ACC112 (cell line): ENCODE measurements at regions not wholly inside any gene's neighbourhood (a gene's known extent, or its start where the extent isn't known, plus 50 kb on each side); places are given as distances from the start of the nearest gene placed in this dataset.

ENCODE experiments used
- H2AFZ ChIP-seq: fragments of 200-600 bp; sonication (generic); one replicate; pipeline ENCODE4 v1.6.0; 2017; ENCODE audit warnings: antibody characterized with exemption, low read length; ENCODE audit not compliant: unreplicated experiment
- H3K27ac ChIP-seq: fragments of 200-600 bp; sonication (generic); 2 replicates; pipeline ENCODE4 v1.5.1; 2014; ENCODE audit warnings: low read depth, mild to moderate bottlenecking, antibody characterized with exemption, low read length, moderate library complexity
- H3K27me3 ChIP-seq: fragments of 200-600 bp; sonication (generic); 2 replicates; pipeline ENCODE4 v1.6.1; 2014; ENCODE audit warnings: mild to moderate bottlenecking, antibody characterized with exemption, low read length, moderate library complexity, mixed read lengths; ENCODE audit not compliant: insufficient read depth
- H3K36me3 ChIP-seq: fragments of 200-600 bp; sonication (generic); 2 replicates; pipeline ENCODE4 v1.6.1; 2016; ENCODE audit warnings: mild to moderate bottlenecking, antibody characterized with exemption, low read length, moderate library complexity, mixed read lengths; ENCODE audit not compliant: insufficient read depth
- H3K4me1 ChIP-seq: fragments of 200-600 bp; sonication (generic); one replicate; pipeline ENCODE4 v1.6.1; 2016; ENCODE audit warnings: low read length, mixed read lengths; ENCODE audit not compliant: insufficient read depth, unreplicated experiment, control insufficient read depth
- H3K4me3 ChIP-seq: fragments of 200-600 bp; sonication (generic); 2 replicates; pipeline ENCODE4 v1.5.1; 2014; ENCODE audit warnings: mild to moderate bottlenecking, low read depth, low read length
- H3K79me2 ChIP-seq: fragments of 200-600 bp; sonication (generic); one replicate; pipeline ENCODE4 v1.6.0; 2016; ENCODE audit warnings: low read length; ENCODE audit not compliant: control insufficient read depth, unreplicated experiment, insufficient read depth

DNA sequence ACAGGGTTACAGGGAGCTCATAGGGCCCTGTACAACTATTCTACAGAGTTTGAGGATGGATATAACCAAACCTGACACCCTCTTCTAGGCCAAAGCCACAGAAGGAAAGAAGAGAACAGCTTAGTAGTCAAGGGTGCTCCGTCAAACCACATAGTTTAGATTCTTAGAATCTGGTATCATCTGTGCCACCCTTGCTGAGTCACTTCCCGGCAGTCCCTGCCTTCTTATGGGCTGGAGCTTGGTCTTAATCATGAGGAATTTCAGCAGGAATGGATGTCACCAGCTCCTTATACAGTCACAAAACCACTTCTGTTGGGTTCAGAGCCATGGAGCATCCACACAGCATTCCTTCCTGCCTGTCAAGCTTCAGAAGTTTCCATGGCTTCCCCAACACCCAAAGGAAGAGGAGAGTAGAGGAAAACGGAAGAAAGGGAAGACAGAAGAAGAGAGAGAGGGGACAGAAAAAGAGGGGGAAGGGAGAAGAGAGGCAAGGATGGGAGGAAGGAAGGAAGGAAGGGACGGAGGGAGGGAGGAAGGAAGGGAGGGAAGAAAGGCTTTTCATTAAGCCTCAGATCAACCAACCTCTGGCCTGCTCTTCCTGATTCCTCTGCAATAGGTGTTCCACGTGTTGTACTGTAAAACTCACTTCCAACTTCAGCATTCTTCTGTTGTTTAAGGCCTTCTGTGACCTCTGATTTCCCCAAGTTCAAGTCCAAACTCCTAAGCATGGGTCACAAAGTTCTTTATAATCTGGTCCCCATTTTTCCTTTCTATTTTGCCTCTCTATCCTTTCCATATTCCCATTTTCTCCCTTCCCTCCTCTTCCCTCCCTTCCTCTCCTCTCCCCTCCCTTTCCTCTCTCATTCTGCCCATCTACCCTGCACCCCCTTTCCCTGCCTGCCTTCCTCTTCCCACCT is 246.1 kb upstream of the TNP1 start:
- H3K4me3 ChIP-seq, result no peak overlapping the region
- peaks cover 53% of the 10 kb centered on the region for H3K4me1 ChIP-seq
- H3K36me3 ChIP-seq, result no peaks in the 10 kb centered on the region
- no peaks in the 10 kb centered on the region for H3K27me3 ChIP-seq
- H2AFZ ChIP-seq, result peak overlapping the region; percentile 40
- peak overlapping the region; percentile 95 for H3K27ac ChIP-seq
- H3K79me2 ChIP-seq, result no peaks in the 10 kb centered on the region

- Histone ChIP-seq H3K79me2 (no peaks in the 10 kb centered on the region), H3K36me3 (no peaks in the 10 kb centered on the region), H3K27ac (peak overlapping the region; percentile 95; the same call in 1 of the 2 replicates), H3K4me1 (peaks cover 63% of the 10 kb centered on the region), H3K4me3 (no peak overlapping the region), H3K27me3 (no peaks in the 10 kb centered on the region), H2AFZ (no peak overlapping the region)
Measured at GRCh38 chr2:217103752-217104545, 244.1 kb upstream of the TNP1 start.

GRCh38 chr2:217102956-217103355 is 243.1 kb upstream of the TNP1 start:
- no peaks in the 10 kb centered on the region for H3K27me3 ChIP-seq
- H3K27ac ChIP-seq, result peak overlapping the region; percentile 25; the same call in 1 of the 2 replicates
- H3K36me3 ChIP-seq, result no peaks in the 10 kb centered on the region
- peaks cover 64% of the 10 kb centered on the region for H3K4me1 ChIP-seq
- H3K4me3 ChIP-seq, result no peak overlapping the region
- H3K79me2 ChIP-seq, result no peaks in the 10 kb centered on the region
- no peak overlapping the region for H2AFZ ChIP-seq

DNA sequence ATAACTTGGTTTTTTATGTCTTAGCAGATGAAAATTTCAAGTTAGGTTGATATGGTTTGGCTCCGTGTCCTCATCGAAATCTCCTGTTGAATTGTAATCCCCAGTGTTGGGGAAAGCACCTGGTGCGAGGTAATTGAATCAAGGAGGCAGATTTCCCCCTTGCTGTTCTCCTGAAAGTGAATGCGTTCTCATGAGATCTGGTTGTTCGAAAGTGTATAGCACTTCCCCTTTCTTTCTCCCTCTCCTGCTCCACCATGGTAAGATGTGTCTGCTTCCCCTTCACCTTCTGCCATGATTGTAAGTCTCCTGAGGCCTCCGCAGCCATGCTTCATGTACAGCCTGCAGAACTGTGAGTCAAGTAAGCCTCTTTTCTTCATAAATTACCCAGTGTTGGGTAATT is 242.1 kb upstream of the TNP1 start:
- Histone ChIP-seq H3K4me1 (peaks cover 54% of the 10 kb centered on the region), H3K27ac (no peak overlapping the region), H3K4me3 (no peak overlapping the region), H3K27me3 (no peaks in the 10 kb centered on the region), H3K36me3 (no peaks in the 10 kb centered on the region), H2AFZ (no peak overlapping the region), H3K79me2 (no peaks in the 10 kb centered on the region)

GRCh38 chr2:217099561-217099960 is 239.7 kb upstream of the TNP1 start:
- no peak overlapping the region for H3K4me3 ChIP-seq
- peaks cover 43% of the 10 kb centered on the region for H3K4me1 ChIP-seq
- H3K27me3 ChIP-seq, result no peaks in the 10 kb centered on the region
- no peak overlapping the region for H3K27ac ChIP-seq
- H3K36me3 ChIP-seq, result no peaks in the 10 kb centered on the region
- no peak overlapping the region for H2AFZ ChIP-seq
- H3K79me2 ChIP-seq, result no peaks in the 10 kb centered on the region

- H3K27me3 ChIP-seq, result no peaks in the 10 kb centered on the region
- H3K27ac ChIP-seq, result no peak overlapping the region
- no peaks in the 10 kb centered on the region for H3K79me2 ChIP-seq
- no peak overlapping the region for H2AFZ ChIP-seq
- no peaks in the 10 kb centered on the region for H3K36me3 ChIP-seq
- no peak overlapping the region for H3K4me3 ChIP-seq
- H3K4me1 ChIP-seq, result peaks cover 31% of the 10 kb centered on the region
Measured at GRCh38 chr2:217098435-217098834, 238.6 kb upstream of the TNP1 start.

DNA sequence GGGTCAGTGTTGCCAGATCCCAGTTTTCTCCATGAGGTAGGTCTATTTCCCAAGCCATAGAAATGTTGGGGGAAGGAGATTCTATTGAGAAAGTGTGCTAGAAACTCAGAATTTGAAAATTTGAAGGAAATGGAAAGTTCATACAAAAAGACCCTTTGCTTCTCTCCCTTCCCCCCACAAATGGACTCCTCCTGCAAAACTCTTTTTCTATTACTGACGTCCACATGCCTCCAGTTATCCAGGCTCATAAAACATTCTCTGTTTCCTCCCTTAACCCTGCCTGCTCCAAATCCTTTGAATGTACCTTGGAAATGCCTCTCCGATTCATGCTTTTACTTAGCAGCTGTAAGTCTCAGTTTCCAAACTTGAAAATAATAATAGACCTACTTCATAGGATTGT is 237.5 kb upstream of the TNP1 start:
- peaks cover 25% of the 10 kb centered on the region for H3K4me1 ChIP-seq
- no peak overlapping the region for H3K27ac ChIP-seq
- no peaks in the 10 kb centered on the region for H3K27me3 ChIP-seq
- H3K36me3 ChIP-seq, result no peaks in the 10 kb centered on the region
- no peak overlapping the region for H3K4me3 ChIP-seq
- H2AFZ ChIP-seq, result no peak overlapping the region
- H3K79me2 ChIP-seq, result no peaks in the 10 kb centered on the region

DNA sequence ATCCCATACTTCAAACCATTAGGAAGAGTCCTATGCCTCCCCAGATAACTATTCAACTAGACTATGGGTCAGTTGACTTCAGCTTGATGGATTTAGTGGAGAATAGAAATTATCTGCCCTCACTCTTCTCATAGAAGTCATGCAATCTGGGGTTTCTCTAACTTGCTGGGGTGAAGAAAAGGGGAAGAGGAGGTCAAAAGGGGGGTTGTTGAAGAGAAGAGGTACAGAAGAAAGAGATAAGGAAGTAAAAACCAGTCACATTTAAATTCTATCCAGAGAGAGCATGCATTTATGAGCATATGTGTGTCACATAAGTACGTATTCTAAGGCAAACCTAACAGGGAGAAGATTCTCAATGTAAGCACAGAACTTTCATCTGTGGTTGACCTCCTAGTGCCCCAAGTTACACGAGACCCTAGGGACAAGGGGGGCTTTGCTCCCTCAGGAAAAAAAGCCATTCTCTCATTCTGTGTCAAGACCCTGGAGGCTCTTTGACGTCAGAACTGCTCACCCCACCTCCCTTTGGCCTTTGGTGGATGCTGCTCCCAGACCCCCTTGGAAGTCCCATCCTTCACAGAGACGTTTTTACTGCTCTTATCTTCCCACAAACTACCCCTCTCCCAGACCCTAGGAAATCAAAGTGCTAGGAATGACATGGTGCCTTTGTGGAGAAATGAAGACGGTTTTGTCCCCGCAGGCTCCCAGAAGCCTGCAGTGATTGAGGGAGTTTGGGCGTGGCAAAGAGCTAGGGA is 236.8 kb upstream of the TNP1 start:
- no peak overlapping the region for H2AFZ ChIP-seq
- H3K36me3 ChIP-seq, result no peaks in the 10 kb centered on the region
- H3K79me2 ChIP-seq, result no peaks in the 10 kb centered on the region
- H3K27me3 ChIP-seq, result no peaks in the 10 kb centered on the region
- no peak overlapping the region for H3K27ac ChIP-seq
- H3K4me1 ChIP-seq, result peaks cover 25% of the 10 kb centered on the region
- no peak overlapping the region for H3K4me3 ChIP-seq

DNA sequence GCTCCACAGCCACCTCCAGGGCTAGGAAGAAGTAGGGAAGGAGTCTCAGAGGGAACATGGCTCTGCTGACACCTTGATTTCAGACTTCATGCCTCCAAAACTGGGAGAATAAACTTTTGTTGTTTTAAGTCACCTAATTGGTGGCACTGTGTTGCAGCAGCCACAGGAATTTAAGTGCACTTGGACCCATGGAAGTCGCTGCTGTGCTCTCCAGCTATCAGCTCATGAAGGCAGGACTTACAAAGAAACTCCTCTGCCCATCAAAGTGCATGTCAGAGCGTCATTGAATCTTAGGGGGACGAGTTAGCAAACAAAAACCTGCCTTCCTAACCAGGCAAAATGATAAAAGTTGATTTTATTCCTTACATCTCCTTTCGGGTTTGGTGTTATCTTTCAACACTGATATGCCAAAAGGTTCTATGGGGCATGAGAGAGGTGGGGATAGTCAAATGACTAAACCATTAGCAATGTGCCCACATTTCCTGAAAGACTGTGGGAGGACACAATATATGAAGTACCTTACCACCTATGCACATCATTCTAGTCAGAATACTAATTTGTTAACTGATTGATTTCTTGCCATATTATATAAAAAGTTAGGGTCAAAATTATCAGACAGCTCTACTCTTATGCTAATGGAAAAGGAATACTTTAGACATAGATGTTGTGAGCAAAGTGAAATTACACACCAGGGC is 235.8 kb upstream of the TNP1 start:
- Histone ChIP-seq H3K27ac (no peak overlapping the region), H2AFZ (no peak overlapping the region), H3K79me2 (no peaks in the 10 kb centered on the region), H3K4me3 (no peak overlapping the region), H3K36me3 (no peaks in the 10 kb centered on the region), H3K27me3 (no peaks in the 10 kb centered on the region), H3K4me1 (peaks cover 25% of the 10 kb centered on the region)
